Epithelial cell of esophagus (primary cell): ENCODE measurements at regions not wholly inside any gene's neighbourhood (a gene's known extent, or its start where the extent isn't known, plus 50 kb on each side); places are given as distances from the start of the nearest gene placed in this dataset.

Source experiments
- DNase-seq: peaks from one replicate; pipeline ENCODE4 v3.0.0; 2010; ENCODE audit warnings: low read depth
- H3K4me3 ChIP-seq: 2 replicates; pipeline ENCODE4 v1.5.1; 2011; ENCODE audit warnings: mild to moderate bottlenecking, low read length, control low read depth
- TF ChIP-seq, protein P1 (sequence below): IDR thresholded peaks from 2 replicates; pipeline ENCODE4 v1.5.1; 2011; ENCODE audit warnings: low read depth, mild to moderate bottlenecking, low read length, control low read depth, inconsistent platforms; ENCODE audit not compliant: insufficient read depth; ENCODE audit errors: missing control alignments

DNA sequence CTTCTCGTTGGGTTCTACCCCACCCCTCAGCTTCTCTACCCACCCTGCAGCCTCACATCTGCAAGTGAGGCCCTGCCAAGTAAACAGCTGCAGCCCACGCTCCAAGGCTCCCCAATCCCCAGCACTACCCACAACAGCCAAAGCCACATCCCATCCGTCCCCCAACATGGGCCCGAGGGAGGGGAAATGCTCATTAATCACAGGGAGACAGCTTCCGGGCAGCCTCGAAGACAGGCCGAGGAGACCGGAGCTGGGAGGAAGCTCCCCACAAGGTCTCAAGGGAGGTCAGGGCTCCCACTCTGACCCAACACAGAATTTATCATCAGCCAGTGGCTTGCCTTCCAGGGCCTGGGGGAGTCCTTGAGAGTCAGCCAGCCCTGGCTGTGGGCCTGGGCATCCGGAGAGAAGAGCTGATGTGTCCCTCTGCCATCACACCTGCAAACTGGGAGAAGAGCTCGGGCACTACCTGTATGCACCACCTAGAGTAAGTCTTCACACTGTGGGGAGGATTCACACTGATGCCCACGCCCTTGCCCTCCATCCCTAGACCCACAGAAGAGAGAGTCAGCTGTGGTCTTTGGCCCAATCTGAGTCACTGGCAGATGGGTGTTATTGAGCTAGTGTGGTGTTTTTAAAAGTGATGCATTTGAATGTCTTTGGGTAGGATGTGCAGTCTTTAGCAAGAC, 115.5 kb upstream of the ZMIZ1 start:
- TF ChIP-seq, protein P1, sequence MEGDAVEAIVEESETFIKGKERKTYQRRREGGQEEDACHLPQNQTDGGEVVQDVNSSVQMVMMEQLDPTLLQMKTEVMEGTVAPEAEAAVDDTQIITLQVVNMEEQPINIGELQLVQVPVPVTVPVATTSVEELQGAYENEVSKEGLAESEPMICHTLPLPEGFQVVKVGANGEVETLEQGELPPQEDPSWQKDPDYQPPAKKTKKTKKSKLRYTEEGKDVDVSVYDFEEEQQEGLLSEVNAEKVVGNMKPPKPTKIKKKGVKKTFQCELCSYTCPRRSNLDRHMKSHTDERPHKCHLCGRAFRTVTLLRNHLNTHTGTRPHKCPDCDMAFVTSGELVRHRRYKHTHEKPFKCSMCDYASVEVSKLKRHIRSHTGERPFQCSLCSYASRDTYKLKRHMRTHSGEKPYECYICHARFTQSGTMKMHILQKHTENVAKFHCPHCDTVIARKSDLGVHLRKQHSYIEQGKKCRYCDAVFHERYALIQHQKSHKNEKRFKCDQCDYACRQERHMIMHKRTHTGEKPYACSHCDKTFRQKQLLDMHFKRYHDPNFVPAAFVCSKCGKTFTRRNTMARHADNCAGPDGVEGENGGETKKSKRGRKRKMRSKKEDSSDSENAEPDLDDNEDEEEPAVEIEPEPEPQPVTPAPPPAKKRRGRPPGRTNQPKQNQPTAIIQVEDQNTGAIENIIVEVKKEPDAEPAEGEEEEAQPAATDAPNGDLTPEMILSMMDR: no peak
- DNase-seq: no peak
- no peak overlapping the region for H3K4me3 ChIP-seq

DNA sequence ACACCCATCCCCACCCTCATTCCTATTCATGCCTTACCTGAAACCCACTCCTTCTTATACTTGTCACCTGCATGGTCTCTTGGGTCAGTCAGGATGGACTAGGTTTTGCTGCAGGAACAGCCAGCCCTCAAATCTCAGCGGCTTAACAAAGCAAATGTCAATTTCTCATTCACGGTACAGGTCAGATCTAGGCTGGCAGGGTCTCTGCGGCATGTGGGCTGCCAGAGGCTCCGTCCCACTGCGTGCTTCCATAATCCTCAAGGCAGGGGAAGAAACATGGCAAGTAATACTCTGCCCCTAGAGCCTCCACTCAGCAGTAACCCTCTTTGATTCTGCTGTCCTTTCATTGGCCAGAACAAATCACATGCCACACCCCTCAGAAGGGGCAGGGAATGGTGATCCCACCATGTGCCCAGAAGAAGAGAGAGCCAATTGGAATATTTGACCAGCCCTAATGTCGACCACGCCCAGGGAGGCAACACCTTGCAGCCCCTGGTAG, 114.9 kb upstream of the ZMIZ1 start:
- TF ChIP-seq, protein P1: no peak
- DNase-seq: no peak
- no peak overlapping the region for H3K4me3 ChIP-seq

DNA sequence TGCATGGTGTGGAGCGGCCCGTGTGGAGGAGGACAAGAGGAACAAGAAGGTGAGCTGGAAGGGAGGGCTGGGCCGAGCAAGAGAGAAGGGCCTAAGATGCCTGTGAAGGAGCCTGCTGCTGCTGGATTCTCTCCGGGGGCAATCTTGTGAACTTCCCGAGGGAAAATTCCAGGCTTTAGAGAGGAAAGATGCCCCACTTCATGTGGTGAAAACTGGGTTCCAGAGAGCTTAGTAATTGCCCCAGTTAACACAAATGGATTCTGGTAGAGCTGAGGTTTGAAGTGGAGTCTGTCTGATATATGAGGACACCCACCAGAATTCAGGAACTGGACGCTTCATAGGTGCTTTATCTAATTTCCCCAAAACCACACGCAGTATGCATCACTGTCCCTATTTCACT, 114.1 kb upstream of the ZMIZ1 start:
- TF ChIP-seq, protein P1: no peak

DNA sequence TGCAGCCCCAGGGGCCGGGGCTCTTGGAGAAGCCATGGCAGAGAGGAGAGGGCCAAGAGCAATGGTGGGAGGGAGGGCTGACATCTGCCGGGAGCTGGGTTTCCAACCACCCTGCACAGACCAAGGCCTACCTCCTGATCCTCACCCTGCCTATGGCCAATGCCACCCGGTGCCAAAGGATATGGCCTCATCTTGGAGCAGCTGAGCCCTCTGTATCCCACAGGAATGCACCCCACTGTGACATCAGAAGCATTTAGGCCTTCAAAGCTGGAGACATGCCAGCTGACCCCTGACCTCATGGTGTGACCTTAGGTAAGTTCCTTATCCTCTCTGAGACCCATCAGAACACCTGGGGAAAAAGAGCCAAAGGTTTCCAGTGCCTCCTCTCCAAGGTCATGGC, 113.6 kb upstream of the ZMIZ1 start:
- no peak for DNase-seq
- H3K4me3 ChIP-seq: no peak overlapping the region
- TF ChIP-seq, protein P1: no peak

More for the DNA sequence above, 114.1 kb upstream of the ZMIZ1 start:
- H3K4me3 ChIP-seq: no peak overlapping the region
- DNase-seq: no peak

DNA sequence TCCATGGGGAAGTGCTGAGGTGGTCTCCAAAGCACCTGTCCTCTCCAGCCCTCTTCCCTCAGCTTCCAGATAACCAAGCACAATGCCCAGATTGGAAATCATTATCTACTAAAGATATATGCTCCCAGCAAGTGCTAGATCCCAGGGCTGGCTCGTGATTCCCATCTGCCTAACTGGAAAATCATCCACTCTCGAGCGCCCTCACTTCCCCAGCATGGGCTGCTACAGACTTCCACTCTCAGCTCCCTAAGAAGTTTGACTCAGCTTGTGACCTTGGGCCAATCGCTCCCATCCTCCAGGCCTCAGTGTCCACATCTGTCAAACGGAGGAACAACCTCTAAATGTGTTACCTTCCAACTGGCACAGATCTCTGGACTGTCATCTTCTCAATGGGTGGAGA, 112.4 kb upstream of the ZMIZ1 start:
- H3K4me3 ChIP-seq: no peak overlapping the region
- TF ChIP-seq, protein P1: no peak
- no peak for DNase-seq

DNA sequence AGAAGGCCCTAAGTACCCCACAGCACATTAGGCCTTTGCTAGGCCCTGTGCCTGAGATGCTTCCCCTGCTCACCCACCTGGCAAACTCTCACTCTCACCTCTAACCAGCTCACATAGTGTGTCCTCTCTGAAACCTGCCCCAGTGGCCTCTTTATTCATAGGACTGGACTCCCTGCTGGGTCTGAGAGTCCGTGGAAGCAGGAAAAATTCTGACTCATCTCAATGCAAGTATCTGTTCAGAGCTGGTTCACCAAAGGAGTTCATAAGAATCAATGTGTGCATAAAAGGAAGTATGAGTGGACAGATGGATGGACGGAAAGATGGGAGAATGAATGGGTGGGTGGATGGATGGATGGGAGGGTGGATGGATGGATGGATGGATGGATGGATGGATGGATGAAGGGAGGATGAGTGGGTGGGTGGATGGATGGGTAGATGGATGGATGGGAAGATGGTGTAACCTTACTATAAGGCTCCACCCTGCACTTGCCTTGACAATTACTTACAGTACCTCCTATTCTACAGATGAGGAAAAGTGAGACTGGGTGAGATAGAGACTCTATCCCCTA, 111.2 kb upstream of the ZMIZ1 start:
- DNase-seq: no peak
- TF ChIP-seq, protein P1: no peak
- H3K4me3 ChIP-seq: no peak overlapping the region
